ENCODE measurements at regions not wholly inside any gene's neighbourhood (a gene's known extent, or its start where the extent isn't known, plus 50 kb on each side); places are given as distances from the start of the nearest gene placed in this dataset.

- ATAC-seq (no peak), DNase-seq (no peak)
- H3K4me3 Mint-ChIP-seq: no peak overlapping the region
- Histone ChIP-seq H3K9me3 (ENCODE audit: control insufficient read depth, insufficient read depth, low read length) (no peaks in the 10 kb centered on the region), H3K4me1 (ENCODE audit: control insufficient read depth, insufficient read depth, low read length) (no peaks in the 10 kb centered on the region), H3K36me3 (ENCODE audit: control insufficient read depth, insufficient read depth, low read length) (no peaks in the 10 kb centered on the region), H3K27me3 (ENCODE audit: control insufficient read depth, insufficient read depth, low read length) (no peaks in the 10 kb centered on the region), H3K27ac (ENCODE audit: low read length) (no peak overlapping the region), H3K4me3 (ENCODE audit: low read length) (no peak overlapping the region)
- peaks cover 5 to 6% of the 10 kb centered on the region in 2 donors for H3K9me3 Mint-ChIP-seq
- intact Hi-C loops (cut with micrococcal nuclease): no loop called here
- H3K27ac Mint-ChIP-seq: no peak overlapping the region
- H3K36me3 Mint-ChIP-seq: no peaks in the 10 kb centered on the region
- no peaks in the 10 kb centered on the region for H3K4me1 Mint-ChIP-seq
- TF ChIP-seq CTCF (IDR thresholded peaks at IDR 0.05): no peak
- 42% methylated on average over 2 of the region's 3 CpGs for WGBS (ENCODE audit: insufficient coverage)
- no peaks in the 10 kb centered on the region for H3K27me3 Mint-ChIP-seq (ENCODE audit: low read depth in 2 of 2)
Observed at GRCh38 chr10:64506963-64507362, 985.8 kb downstream of the REEP3 start.

- 65% methylated on average over 2 of the region's 2 CpGs for WGBS (ENCODE audit: insufficient coverage)
- no peaks in the 10 kb centered on the region for H3K27me3 ChIP-seq (ENCODE audit: control insufficient read depth, insufficient read depth, low read length)
- H3K27me3 Mint-ChIP-seq (ENCODE audit: low read depth in 2 of 2): no peaks in the 10 kb centered on the region
- H3K27ac Mint-ChIP-seq: no peak overlapping the region
- H3K4me3 ChIP-seq (ENCODE audit: low read length): no peak overlapping the region
- no peaks in the 10 kb centered on the region for H3K4me1 ChIP-seq (ENCODE audit: control insufficient read depth, insufficient read depth, low read length)
- H3K4me1 Mint-ChIP-seq: no peaks in the 10 kb centered on the region
- peaks cover 3 to 6% of the 10 kb centered on the region in 2 donors for H3K9me3 Mint-ChIP-seq
- no peak for TF ChIP-seq CTCF (IDR thresholded peaks at IDR 0.05)
- DNase-seq (no peak), ATAC-seq (no peak)
- H3K36me3 ChIP-seq (ENCODE audit: control insufficient read depth, insufficient read depth, low read length): no peaks in the 10 kb centered on the region
- H3K27ac ChIP-seq (ENCODE audit: low read length): no peak overlapping the region
- intact Hi-C loops (cut with micrococcal nuclease): no loop called here
- H3K9me3 ChIP-seq (ENCODE audit: control insufficient read depth, insufficient read depth, low read length): no peaks in the 10 kb centered on the region
- no peaks in the 10 kb centered on the region for H3K36me3 Mint-ChIP-seq
- H3K4me3 Mint-ChIP-seq: no peak overlapping the region
Observed at GRCh38 chr10:64507651-64508028, 986.4 kb downstream of the REEP3 start.

- no peak for DNase-seq
- Mint-ChIP-seq H3K27ac (no peak overlapping the region), H3K4me1 (no peaks in the 10 kb centered on the region), H3K9me3 (peaks cover 3 to 5% of the 10 kb centered on the region in 2 donors), H3K27me3 (ENCODE audit: low read depth in 2 of 2) (no peaks in the 10 kb centered on the region), H3K36me3 (no peaks in the 10 kb centered on the region), H3K4me3 (no peak overlapping the region)
- Histone ChIP-seq H3K9me3 (ENCODE audit: control insufficient read depth, insufficient read depth, low read length) (no peaks in the 10 kb centered on the region), H3K27ac (ENCODE audit: low read length) (no peak overlapping the region), H3K4me3 (ENCODE audit: low read length) (no peak overlapping the region), H3K27me3 (ENCODE audit: control insufficient read depth, insufficient read depth, low read length) (no peaks in the 10 kb centered on the region), H3K4me1 (ENCODE audit: control insufficient read depth, insufficient read depth, low read length) (no peaks in the 10 kb centered on the region), H3K36me3 (ENCODE audit: control insufficient read depth, insufficient read depth, low read length) (no peaks in the 10 kb centered on the region)
- 7% methylated on average over 1 of the region's 2 CpGs for WGBS (ENCODE audit: insufficient coverage)
- intact Hi-C loops (cut with micrococcal nuclease): no loop called here
- ATAC-seq: no peak
- no peak for TF ChIP-seq CTCF (IDR thresholded peaks at IDR 0.05)
Observed at GRCh38 chr10:64508029-64508661, 986.9 kb downstream of the REEP3 start.

All from natural killer cell (primary cell).